COLO668 (cell line): ENCODE measurements at regions not wholly inside any gene's neighbourhood (a gene's known extent, or its start where the extent isn't known, plus 50 kb on each side); places are given as distances from the start of the nearest gene placed in this dataset.

Experiments
- DNase-seq: peaks from one replicate; lab custom pipeline; 2025; ENCODE audit not compliant: unreplicated experiment; lab: John Stamatoyannopoulos, UW

DNA sequence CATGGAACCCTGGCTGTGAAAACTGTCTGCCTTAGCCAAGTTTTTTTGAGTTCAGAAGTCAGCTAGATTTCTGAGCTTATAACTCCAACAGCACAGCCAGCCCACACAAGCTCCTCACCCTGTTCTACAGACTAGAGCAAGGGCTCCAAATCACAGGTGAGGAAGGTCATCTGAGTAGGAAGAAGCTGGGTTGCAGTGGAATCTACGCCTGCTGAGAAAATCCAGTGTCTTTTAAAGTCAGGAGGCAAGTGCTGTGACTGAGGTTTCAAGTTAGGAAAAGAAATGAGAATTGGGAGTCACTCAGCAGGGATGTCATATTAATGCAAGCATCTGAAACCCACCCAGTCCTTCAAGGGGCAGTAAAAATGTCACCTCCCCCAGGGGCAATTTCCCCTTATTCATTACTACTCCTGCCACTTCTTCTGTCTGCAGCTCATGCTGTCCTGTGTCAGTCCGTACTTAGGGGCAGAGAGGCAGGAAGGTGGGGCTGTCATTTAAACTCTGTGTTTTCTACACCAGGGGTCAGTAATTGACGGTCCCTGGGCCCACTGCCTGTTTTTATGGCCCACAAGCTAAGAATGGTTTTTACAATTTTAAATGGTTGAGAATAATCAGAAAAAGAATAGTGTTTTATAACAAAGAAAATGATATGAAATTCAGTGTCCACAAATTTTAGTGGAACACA lies 551.1 kb downstream of the BCL11A start:
- no peak for DNase-seq

DNA sequence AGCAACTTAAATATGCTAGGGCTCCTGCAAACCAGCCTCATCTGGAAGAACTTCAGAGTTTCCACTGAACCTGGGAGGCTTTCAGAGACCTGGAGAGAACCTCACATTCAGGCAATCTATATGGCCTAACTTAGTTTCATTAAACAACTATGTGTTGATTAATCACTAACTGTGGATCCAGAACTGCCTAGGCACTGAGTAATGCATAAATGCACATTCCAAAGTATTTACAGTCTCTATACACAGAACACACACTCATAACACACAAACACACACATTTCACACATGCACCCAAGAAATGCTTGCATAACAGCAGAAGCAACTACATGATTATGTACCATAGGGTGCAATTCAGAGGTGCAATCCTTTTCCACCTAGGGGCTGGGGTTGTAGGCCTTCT lies 552.8 kb downstream of the BCL11A start:
- DNase-seq: no peak

DNA sequence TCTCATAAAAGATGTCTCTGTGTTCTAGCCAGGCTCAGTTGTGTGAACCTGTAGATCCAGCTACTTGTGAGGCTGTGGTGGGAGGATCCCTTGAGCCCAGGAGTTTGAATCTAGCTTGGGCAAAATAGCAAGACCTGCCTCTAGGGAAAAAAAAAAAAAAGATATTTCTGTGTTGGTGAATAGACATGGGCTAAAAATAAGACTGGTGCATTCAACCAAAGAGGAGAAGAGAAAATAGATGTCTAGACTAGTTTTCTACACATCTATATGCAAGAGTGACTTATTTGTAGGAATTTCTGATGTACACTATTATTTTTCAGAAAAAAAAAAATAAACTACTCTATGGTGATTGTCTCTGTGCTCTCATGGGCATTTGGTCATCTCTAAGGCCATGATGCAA lies 555.1 kb downstream of the BCL11A start:
- DNase-seq: no peak

DNA sequence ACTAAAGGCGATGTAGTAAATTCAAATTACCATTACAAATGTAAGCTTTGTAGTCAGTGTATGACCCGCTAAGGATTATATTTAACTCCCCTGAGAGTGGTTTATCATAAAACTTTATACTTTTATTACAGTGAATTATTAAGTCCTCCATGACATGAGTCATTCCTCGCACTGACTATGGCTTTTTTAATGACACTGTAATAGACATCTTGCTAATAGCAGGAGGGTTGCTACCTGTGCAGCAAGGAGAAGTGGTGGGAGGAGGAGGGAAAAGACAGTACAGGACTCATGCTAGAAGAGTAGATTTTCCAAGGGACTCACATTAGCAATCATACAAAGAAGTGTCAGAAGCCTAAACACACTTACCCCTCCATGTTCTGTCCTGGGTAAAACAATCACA lies 556.1 kb downstream of the BCL11A start:
- no peak for DNase-seq

GRCh38 chr2:59996855-59997254 lies 556.6 kb downstream of the BCL11A start:
- no peak for DNase-seq

- DNase-seq: no peak
Measured at GRCh38 chr2:59993726-59994125, 559.7 kb downstream of the BCL11A start.

GRCh38 chr2:59988341-59988740 lies 565.1 kb downstream of the BCL11A start:
- no peak for DNase-seq

- no peak for DNase-seq
Measured at GRCh38 chr2:59986511-59986910, 566.9 kb downstream of the BCL11A start.

DNA sequence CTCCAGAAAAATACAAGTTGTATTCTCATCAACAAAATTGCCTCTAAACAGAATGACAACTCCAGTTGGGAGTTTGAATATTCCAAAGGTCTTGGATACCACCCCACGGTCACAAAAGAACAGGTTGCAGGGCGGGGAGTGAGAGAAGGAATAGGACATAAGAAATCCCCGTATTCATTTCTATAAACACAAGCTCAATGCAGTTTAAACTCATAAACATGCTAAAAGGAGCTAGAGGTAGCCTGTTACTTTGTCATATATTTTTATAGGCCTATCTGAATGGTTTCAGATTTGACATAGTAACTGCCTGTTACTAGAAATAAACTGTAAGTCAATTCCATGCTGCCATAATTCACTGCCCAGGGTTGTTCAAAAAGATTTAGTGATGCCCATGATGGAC lies 567.5 kb downstream of the BCL11A start:
- DNase-seq: no peak

DNA sequence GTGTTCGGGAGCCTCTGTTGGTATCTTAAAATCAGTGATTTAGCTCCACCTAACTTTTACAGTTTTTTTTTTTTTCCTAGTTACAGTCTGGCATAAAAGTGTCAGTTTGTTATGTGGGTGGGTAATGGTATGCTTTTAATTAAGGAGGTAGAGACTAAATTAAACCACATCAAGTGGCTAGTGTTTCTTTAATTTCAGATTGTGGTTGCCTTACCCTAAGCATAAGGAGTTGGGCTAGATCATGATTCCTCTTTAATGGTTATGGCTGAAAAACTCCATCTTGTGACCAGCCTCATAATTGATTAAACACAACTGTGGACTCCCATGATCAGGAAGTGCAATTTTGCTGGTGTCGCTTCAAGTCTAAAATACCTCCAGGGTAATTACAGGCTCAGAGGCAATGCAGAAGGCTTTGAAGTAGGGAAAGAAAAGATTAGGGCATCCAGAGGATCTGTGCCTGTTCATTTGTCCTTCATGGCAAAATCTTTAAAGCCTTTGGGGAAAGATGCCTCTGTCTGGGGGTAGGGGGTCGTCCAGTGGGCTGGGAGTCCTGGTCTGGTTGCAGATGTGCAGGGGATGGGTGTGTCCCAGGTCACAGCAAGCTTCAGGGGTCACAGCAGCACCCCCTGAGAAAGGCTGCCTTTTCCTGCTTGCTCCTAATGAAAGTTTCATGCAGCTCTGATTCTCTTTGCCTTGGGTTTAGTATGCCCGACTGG lies 579.2 kb downstream of the BCL11A start:
- DNase-seq: no peak

- DNase-seq: no peak
Measured at GRCh38 chr2:59969161-59969560, 584.3 kb downstream of the BCL11A start.

GRCh38 chr2:59968441-59968840 lies 585.0 kb downstream of the BCL11A start:
- no peak for DNase-seq

- no peak for DNase-seq
Measured at GRCh38 chr2:59967691-59968090, 585.8 kb downstream of the BCL11A start.

GRCh38 chr2:59963157-59963556 lies 590.3 kb downstream of the BCL11A start:
- DNase-seq: no peak

DNA sequence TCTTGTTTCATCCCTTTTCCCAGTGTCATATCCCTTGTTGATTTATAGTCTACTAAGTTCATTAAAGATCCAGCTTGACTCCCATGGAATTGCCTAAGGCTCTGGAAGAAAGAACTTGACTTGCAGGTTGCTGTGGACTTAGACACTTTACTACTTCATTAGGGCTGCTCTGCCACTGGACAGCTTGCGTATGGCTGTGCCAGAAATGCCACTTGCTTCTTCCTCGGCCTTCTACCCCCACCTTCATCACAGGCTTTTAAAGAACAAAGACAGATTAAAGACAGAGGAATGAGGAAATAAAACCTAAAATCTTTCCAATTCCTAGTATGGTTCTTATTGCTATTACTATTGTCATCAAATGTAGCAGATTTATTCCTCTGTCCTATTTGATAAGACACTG lies 591.7 kb downstream of the BCL11A start:
- DNase-seq: no peak

DNA sequence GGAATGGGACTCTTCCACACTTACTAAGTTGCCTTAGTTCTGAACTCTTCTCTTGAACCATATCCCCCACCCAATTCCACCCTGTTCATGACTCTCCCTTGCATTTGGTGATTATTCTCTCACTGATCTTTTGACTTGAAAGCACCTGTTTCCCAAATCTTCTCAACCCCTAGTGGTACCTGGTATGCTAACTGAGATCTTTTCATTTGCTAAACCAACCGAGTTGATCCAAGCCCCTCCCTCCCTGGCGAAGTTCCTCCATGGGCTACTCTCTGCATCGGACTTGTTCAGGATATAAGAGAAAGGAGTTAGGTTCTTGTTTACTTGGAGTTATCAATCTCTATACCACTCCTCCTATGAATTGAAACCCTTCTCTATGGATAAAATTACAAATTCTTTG lies 593.5 kb downstream of the BCL11A start:
- DNase-seq: no peak

- DNase-seq: no peak
Measured at GRCh38 chr2:59957504-59957903, 596.0 kb downstream of the BCL11A start.

DNA sequence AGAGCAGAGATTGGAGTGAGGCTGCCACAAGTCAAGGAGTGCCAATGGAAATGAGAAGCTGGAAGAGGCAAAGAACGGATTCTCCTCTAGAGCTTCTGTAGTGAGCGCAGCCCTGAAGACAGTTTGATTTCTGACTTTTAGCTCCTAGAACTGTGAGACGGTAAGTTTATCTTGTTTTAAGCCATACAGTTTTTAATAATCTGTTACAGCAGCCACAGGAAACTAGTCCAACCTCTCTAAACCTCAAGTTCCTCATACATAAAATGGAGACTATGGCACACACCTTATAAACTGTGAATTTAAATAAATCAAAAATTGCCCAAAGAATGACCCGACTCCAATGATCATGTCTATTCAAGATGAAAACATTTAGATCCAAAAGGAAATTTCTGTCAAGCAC lies 596.5 kb downstream of the BCL11A start:
- DNase-seq: no peak

DNA sequence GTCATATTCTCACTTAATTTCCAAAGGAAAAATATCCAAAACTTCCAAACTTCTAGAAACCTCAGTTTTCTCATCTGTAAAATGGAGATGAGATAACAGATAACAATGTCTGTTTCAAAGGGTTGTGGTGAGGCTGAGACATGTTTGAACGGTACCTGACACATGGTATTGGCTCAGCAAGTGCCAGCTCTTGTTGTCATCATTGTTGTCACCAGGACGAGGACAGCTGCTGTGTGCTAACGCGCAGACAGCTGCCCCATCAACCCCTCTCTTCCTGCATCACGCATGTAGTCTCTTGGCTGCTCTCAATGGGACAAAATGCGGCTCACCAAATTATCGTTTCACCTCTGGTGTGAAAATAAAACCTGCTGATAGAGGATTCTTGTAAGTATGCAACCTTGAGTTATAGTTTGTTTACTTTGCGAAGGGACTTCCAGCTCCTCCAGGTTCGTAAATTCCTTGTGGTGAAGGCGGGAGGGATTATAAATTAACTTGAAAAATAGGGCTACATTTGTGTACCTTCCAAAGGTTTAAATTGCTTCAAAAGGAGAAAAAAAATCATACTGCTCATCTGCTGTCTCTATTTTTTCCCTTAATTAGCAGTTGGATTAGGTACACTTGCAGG lies 605.4 kb downstream of the BCL11A start:
- no peak for DNase-seq

DNA sequence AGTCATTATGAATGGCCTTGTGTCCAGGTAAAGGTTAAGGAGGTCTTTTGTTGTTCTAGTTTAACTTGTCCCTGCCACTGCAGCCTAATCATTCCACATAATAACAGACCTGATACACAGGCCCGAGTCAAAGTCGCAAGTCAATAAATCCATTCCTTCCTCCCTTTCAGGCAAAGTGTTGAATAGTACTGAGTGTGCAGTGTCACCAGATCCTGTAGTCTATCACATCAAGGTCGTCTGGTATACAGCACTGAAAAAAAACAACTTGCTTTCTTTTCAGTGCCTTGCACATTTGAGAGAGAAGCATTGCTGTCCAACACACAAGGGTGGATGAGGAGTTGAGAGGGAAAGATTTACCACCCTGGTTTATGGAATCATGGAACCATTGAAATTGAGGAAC lies 606.2 kb downstream of the BCL11A start:
- DNase-seq: no peak

- DNase-seq: no peak
Measured at GRCh38 chr2:59939236-59939635, 614.2 kb downstream of the BCL11A start.

- no peak for DNase-seq
Measured at GRCh38 chr2:59938181-59938580, 615.3 kb downstream of the BCL11A start.
